ENCODE measurements at regions not wholly inside any gene's neighbourhood (a gene's known extent, or its start where the extent isn't known, plus 50 kb on each side); places are given as distances from the start of the nearest gene placed in this dataset.
A peak's percentile ranks its signal among the peaks of the same experiment; 100 is the strongest.

DNA sequence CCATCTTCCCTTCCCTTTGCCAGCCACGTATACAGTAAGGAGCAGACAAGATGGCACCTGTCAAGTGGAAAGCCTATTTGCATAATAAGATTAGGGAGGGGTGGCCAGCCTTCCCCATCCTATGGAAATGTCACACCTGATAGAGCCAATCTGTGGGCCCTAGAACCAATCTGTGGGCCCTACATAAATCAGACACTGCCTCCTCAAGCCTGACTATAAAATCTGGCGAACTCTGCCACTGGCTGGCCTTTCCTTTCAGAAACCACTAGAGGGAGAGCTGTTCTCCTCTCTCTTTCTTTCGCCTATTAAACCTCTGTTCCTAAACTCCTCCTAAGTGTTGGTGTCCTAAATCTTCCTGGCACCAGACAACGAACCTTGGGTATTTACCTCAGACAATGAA, 231.5 kb upstream of the KLHL1 start:
- H3K4me1 Mint-ChIP-seq (ENCODE audit: low read depth) = no peaks in the 10 kb centered on the region
- peaks cover 2% of the 10 kb centered on the region for H3K27me3 Mint-ChIP-seq (ENCODE audit: low read depth)
- H3K36me3 Mint-ChIP-seq (ENCODE audit: low read depth) = no peaks in the 10 kb centered on the region
- H3K9me3 Mint-ChIP-seq (ENCODE audit: low read depth) = peaks cover 9% of the 10 kb centered on the region
- H3K4me3 Mint-ChIP-seq (ENCODE audit: unreplicated experiment) = no peak overlapping the region
- peak; percentile 80 for TF ChIP-seq CTCF (IDR thresholded peaks at IDR 0.05)
- DNase-seq (ENCODE audit: low spot score) = no peak
- no peak overlapping the region for H3K27ac Mint-ChIP-seq (ENCODE audit: unreplicated experiment)

GRCh38 chr13:70338609-70339008, 230.4 kb upstream of the KLHL1 start:
- H3K36me3 Mint-ChIP-seq (ENCODE audit: low read depth) = no peaks in the 10 kb centered on the region
- H3K9me3 Mint-ChIP-seq (ENCODE audit: low read depth) = peaks cover 9% of the 10 kb centered on the region
- no peak overlapping the region for H3K27ac Mint-ChIP-seq (ENCODE audit: unreplicated experiment)
- no peaks in the 10 kb centered on the region for H3K4me1 Mint-ChIP-seq (ENCODE audit: low read depth)
- peaks cover 2% of the 10 kb centered on the region for H3K27me3 Mint-ChIP-seq (ENCODE audit: low read depth)
- no peak overlapping the region for H3K4me3 Mint-ChIP-seq (ENCODE audit: unreplicated experiment)
- no peak for DNase-seq (ENCODE audit: low spot score)
- TF ChIP-seq CTCF (IDR thresholded peaks at IDR 0.05) = no peak

- H3K4me3 Mint-ChIP-seq (ENCODE audit: unreplicated experiment) = no peak overlapping the region
- DNase-seq (ENCODE audit: low spot score) = no peak
- H3K4me1 Mint-ChIP-seq (ENCODE audit: low read depth) = no peaks in the 10 kb centered on the region
- H3K9me3 Mint-ChIP-seq (ENCODE audit: low read depth) = peaks cover 6% of the 10 kb centered on the region
- peaks cover 2% of the 10 kb centered on the region for H3K36me3 Mint-ChIP-seq (ENCODE audit: low read depth)
- no peak overlapping the region for H3K27ac Mint-ChIP-seq (ENCODE audit: unreplicated experiment)
- H3K27me3 Mint-ChIP-seq (ENCODE audit: low read depth) = peaks cover 2% of the 10 kb centered on the region
- TF ChIP-seq CTCF (IDR thresholded peaks at IDR 0.05) = no peak
These were observed 228.6 kb upstream of the KLHL1 start for GRCh38 chr13:70336866-70337265.

- no peak for TF ChIP-seq CTCF (IDR thresholded peaks at IDR 0.05)
- DNase-seq (ENCODE audit: low spot score) = no peak
- H3K36me3 Mint-ChIP-seq (ENCODE audit: low read depth) = peaks cover 2% of the 10 kb centered on the region
These were observed 225.5 kb upstream of the KLHL1 start for GRCh38 chr13:70333752-70334151.

GRCh38 chr13:70330697-70331361, 222.6 kb upstream of the KLHL1 start:
- TF ChIP-seq CTCF (IDR thresholded peaks at IDR 0.05) = no peak
- peaks cover 4% of the 10 kb centered on the region for H3K27me3 Mint-ChIP-seq (ENCODE audit: low read depth)
- H3K27ac Mint-ChIP-seq (ENCODE audit: unreplicated experiment) = no peak overlapping the region
- H3K4me3 Mint-ChIP-seq (ENCODE audit: unreplicated experiment) = no peak overlapping the region
- no peaks in the 10 kb centered on the region for H3K4me1 Mint-ChIP-seq (ENCODE audit: low read depth)
- H3K9me3 Mint-ChIP-seq (ENCODE audit: low read depth) = no peaks in the 10 kb centered on the region
- DNase-seq (ENCODE audit: low spot score) = no peak
- H3K36me3 Mint-ChIP-seq (ENCODE audit: low read depth) = peaks cover 2% of the 10 kb centered on the region

More at GRCh38 chr13:70333752-70334151, 225.5 kb upstream of the KLHL1 start:
- Mint-ChIP-seq H3K27me3 (ENCODE audit: low read depth) (no peaks in the 10 kb centered on the region), H3K27ac (ENCODE audit: unreplicated experiment) (no peak overlapping the region), H3K4me1 (ENCODE audit: low read depth) (no peaks in the 10 kb centered on the region), H3K9me3 (ENCODE audit: low read depth) (no peaks in the 10 kb centered on the region), H3K4me3 (ENCODE audit: unreplicated experiment) (no peak overlapping the region)
